ENCODE measurements at regions not wholly inside any gene's neighbourhood (a gene's known extent, or its start where the extent isn't known, plus 50 kb on each side); places are given as distances from the start of the nearest gene placed in this dataset.

DNA sequence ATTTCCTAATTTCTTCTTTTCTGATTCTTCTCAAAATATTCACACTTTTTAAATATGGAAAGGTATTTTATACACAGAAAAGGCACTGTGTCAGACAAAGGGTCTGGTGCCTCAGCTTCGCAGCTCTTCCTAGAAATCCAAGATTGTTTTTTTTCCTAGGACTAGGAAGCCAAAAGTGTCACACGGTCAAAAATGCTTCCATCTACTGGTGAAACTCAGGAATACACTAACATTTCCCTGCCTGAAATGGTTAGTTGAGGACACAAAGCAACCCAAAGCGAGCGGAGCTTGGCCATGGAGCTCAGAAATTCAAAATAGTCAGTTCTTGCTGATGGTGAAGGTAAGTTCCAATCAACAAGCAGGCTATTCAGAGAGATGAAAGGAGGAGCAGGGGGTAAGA, 426.5 kb upstream of the RASGRP1 start:
- TF ChIP-seq, protein P1, sequence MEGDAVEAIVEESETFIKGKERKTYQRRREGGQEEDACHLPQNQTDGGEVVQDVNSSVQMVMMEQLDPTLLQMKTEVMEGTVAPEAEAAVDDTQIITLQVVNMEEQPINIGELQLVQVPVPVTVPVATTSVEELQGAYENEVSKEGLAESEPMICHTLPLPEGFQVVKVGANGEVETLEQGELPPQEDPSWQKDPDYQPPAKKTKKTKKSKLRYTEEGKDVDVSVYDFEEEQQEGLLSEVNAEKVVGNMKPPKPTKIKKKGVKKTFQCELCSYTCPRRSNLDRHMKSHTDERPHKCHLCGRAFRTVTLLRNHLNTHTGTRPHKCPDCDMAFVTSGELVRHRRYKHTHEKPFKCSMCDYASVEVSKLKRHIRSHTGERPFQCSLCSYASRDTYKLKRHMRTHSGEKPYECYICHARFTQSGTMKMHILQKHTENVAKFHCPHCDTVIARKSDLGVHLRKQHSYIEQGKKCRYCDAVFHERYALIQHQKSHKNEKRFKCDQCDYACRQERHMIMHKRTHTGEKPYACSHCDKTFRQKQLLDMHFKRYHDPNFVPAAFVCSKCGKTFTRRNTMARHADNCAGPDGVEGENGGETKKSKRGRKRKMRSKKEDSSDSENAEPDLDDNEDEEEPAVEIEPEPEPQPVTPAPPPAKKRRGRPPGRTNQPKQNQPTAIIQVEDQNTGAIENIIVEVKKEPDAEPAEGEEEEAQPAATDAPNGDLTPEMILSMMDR (conservative IDR thresholded peaks at IDR 0.05; ENCODE audit: low read depth, low read length), result peak; percentile 43
- no peak for TF ChIP-seq EZH2 (IDR thresholded peaks at IDR 0.05; ENCODE audit: borderline replicate concordance, low read depth, low read length, poor library complexity, severe bottlenecking)
